Skeletal muscle tissue (tissue), 3 donors: ENCODE measurements at regions not wholly inside any gene's neighbourhood (a gene's known extent, or its start where the extent isn't known, plus 50 kb on each side); places are given as distances from the start of the nearest gene placed in this dataset.

Source experiments
- H3K27ac ChIP-seq: one replicate; pipeline ENCODE4 v1.7.0; 2013; ENCODE audit warnings: mild to moderate bottlenecking, low read depth, low read length, inconsistent platforms
- H3K27me3 ChIP-seq, 3 donors: one replicate each; pipeline ENCODE4 v1.7.0; 2013; ENCODE audit warnings: low read length in 3 of 3; ENCODE audit not compliant: control insufficient read depth in 3 of 3, insufficient read depth in 3 of 3
- H3K36me3 ChIP-seq, 3 donors: one replicate each; pipeline ENCODE4 v1.7.0; 2013; ENCODE audit warnings: low read length in 3 of 3; ENCODE audit not compliant: control insufficient read depth in 3 of 3, insufficient read depth in 3 of 3
- H3K4me1 ChIP-seq, 3 donors: one replicate each; pipeline ENCODE4 v1.7.0; 2013; ENCODE audit warnings: low read length in 3 of 3, mild to moderate bottlenecking in 3 of 3; ENCODE audit not compliant: control insufficient read depth in 3 of 3, insufficient read depth in 3 of 3
- H3K4me3 ChIP-seq, 3 donors: one replicate each; pipeline ENCODE4 v1.7.0; 2013; ENCODE audit warnings: low read length in 3 of 3
- H3K9ac ChIP-seq, 3 donors: one replicate each; pipeline ENCODE4 v1.7.0; 2013; ENCODE audit warnings: low read length in 3 of 3, mild to moderate bottlenecking in 3 of 3, moderate library complexity in 2 of 3, low read depth in 1 of 3
- H3K9me3 ChIP-seq, 3 donors: one replicate each; pipeline ENCODE4 v1.7.0; 2013; ENCODE audit warnings: low read length in 3 of 3; ENCODE audit not compliant: control insufficient read depth in 3 of 3
- donor health status: Osteomylitis.

- no peaks in the 10 kb centered on the region for H3K9me3 ChIP-seq
- no peak overlapping the region for H3K27ac ChIP-seq
- H3K27me3 ChIP-seq = no peaks in the 10 kb centered on the region
- H3K36me3 ChIP-seq = no peaks in the 10 kb centered on the region
- no peaks in the 10 kb centered on the region for H3K4me1 ChIP-seq
- H3K9ac ChIP-seq = no peak overlapping the region
- no peak overlapping the region for H3K4me3 ChIP-seq
Observed at GRCh38 chr12:90899456-90900182, 55.4 kb downstream of the CCER1 start.

GRCh38 chr12:90897986-90898385, 57.0 kb downstream of the CCER1 start:
- Histone ChIP-seq H3K27ac (no peak overlapping the region), H3K4me1 (no peaks in the 10 kb centered on the region), H3K4me3 (no peak overlapping the region), H3K9me3 (no peaks in the 10 kb centered on the region), H3K27me3 (no peaks in the 10 kb centered on the region), H3K36me3 (no peaks in the 10 kb centered on the region), H3K9ac (no peak overlapping the region)

GRCh38 chr12:90897316-90897715, 57.7 kb downstream of the CCER1 start:
- H3K4me1 ChIP-seq = no peaks in the 10 kb centered on the region
- no peaks in the 10 kb centered on the region for H3K9me3 ChIP-seq
- H3K36me3 ChIP-seq = no peaks in the 10 kb centered on the region
- H3K27me3 ChIP-seq = no peaks in the 10 kb centered on the region
- no peak overlapping the region for H3K9ac ChIP-seq
- no peak overlapping the region for H3K27ac ChIP-seq
- H3K4me3 ChIP-seq = no peak overlapping the region

GRCh38 chr12:90896821-90897220, 58.2 kb downstream of the CCER1 start:
- Histone ChIP-seq H3K36me3 (no peaks in the 10 kb centered on the region), H3K27ac (no peak overlapping the region), H3K27me3 (no peaks in the 10 kb centered on the region), H3K9ac (no peak overlapping the region), H3K4me3 (no peak overlapping the region), H3K4me1 (no peaks in the 10 kb centered on the region), H3K9me3 (no peaks in the 10 kb centered on the region)

- Histone ChIP-seq H3K9me3 (no peaks in the 10 kb centered on the region), H3K36me3 (no peaks in the 10 kb centered on the region), H3K4me3 (no peak overlapping the region), H3K9ac (no peak overlapping the region), H3K27ac (no peak overlapping the region), H3K27me3 (no peaks in the 10 kb centered on the region), H3K4me1 (no peaks in the 10 kb centered on the region)
Observed at GRCh38 chr12:90896164-90896563, 58.8 kb downstream of the CCER1 start.

- no peak overlapping the region for H3K9ac ChIP-seq
- H3K4me3 ChIP-seq = no peak overlapping the region
- H3K36me3 ChIP-seq = no peaks in the 10 kb centered on the region
- H3K27ac ChIP-seq = no peak overlapping the region
- H3K4me1 ChIP-seq = no peaks in the 10 kb centered on the region
- H3K9me3 ChIP-seq = no peaks in the 10 kb centered on the region
- H3K27me3 ChIP-seq = no peaks in the 10 kb centered on the region
Observed at GRCh38 chr12:90888316-90888715, 66.7 kb downstream of the CCER1 start.

- Histone ChIP-seq H3K36me3 (no peaks in the 10 kb centered on the region), H3K27me3 (no peaks in the 10 kb centered on the region)
Observed at GRCh38 chr12:90883456-90883855, 71.5 kb downstream of the CCER1 start.

GRCh38 chr12:90871726-90872096, 83.3 kb downstream of the CCER1 start:
- Histone ChIP-seq H3K9ac (no peak overlapping the region), H3K27ac (no peak overlapping the region), H3K36me3 (no peaks in the 10 kb centered on the region), H3K27me3 (no peaks in the 10 kb centered on the region), H3K4me1 (no peaks in the 10 kb centered on the region), H3K9me3 (peaks cover 0 to 2% (median 0%) of the 10 kb centered on the region in 3 donors), H3K4me3 (no peak overlapping the region)

More at GRCh38 chr12:90883456-90883855, 71.5 kb downstream of the CCER1 start:
- H3K9me3 ChIP-seq = no peaks in the 10 kb centered on the region
- H3K4me3 ChIP-seq = no peak overlapping the region
- no peaks in the 10 kb centered on the region for H3K4me1 ChIP-seq
- no peak overlapping the region for H3K27ac ChIP-seq
- H3K9ac ChIP-seq = no peak overlapping the region

- no peaks in the 10 kb centered on the region for H3K36me3 ChIP-seq
- peaks cover 0 to 2% (median 0%) of the 10 kb centered on the region in 3 donors for H3K9me3 ChIP-seq
- no peaks in the 10 kb centered on the region for H3K27me3 ChIP-seq
- no peak overlapping the region for H3K9ac ChIP-seq
- no peak overlapping the region for H3K4me3 ChIP-seq
- no peak overlapping the region for H3K27ac ChIP-seq
- H3K4me1 ChIP-seq = no peaks in the 10 kb centered on the region
Observed at GRCh38 chr12:90870971-90871725, 83.8 kb downstream of the CCER1 start.

GRCh38 chr12:90868626-90869025, 86.3 kb downstream of the CCER1 start:
- H3K4me1 ChIP-seq = no peaks in the 10 kb centered on the region
- H3K27ac ChIP-seq = no peak overlapping the region
- H3K27me3 ChIP-seq = no peaks in the 10 kb centered on the region
- no peak overlapping the region for H3K4me3 ChIP-seq
- no peaks in the 10 kb centered on the region for H3K9me3 ChIP-seq
- H3K36me3 ChIP-seq = no peaks in the 10 kb centered on the region
- H3K9ac ChIP-seq = no peak overlapping the region
